ENCODE measurements at regions not wholly inside any gene's neighbourhood (a gene's known extent, or its start where the extent isn't known, plus 50 kb on each side); places are given as distances from the start of the nearest gene placed in this dataset.
"Not testable (repeated sequence)": the region's sequence is repeated elsewhere in the genome, so short reads cannot be mapped to it uniquely, and the experiment has no call there.

- Histone ChIP-seq H3K36me3 (ENCODE audit: control insufficient read depth in 1 of 2, insufficient read depth in 2 of 2, low read length in 1 of 2) (no peaks in the 10 kb centered on the region), H3K27me3 (ENCODE audit: control insufficient read depth in 1 of 2, insufficient read depth in 2 of 2, low read length in 1 of 2) (no peaks in the 10 kb centered on the region), H3K4me3 (ENCODE audit: low read length in 2 of 2) (no peak overlapping the region), H3K9me3 (ENCODE audit: control insufficient read depth, low read length) (no peaks in the 10 kb centered on the region), H3K27ac (ENCODE audit: low read depth in 1 of 2, low read length in 2 of 2) (no peak overlapping the region), H3K4me1 (ENCODE audit: control insufficient read depth in 1 of 2, insufficient read depth in 2 of 2, low read length in 2 of 2) (no peaks in the 10 kb centered on the region)
- no peak for ATAC-seq (ENCODE audit: low FRiP score)
- intact Hi-C loops (cut with DNase I), result no loop called here
- DNase-seq, result no peak
- 68 to 69% methylated on average over 3 of the region's 3 CpGs for WGBS, 2 donors
These were observed 1543.5 kb downstream of the GRIK2 start for GRCh38 chr6:102936959-102937358.

GRCh38 chr6:102928109-102928508, 1534.6 kb downstream of the GRIK2 start:
- WGBS, 2 donors, result 93 to 96% methylated on average over 3 of the region's 3 CpGs
- no peaks in the 10 kb centered on the region for H3K4me1 ChIP-seq (ENCODE audit: control insufficient read depth in 1 of 2, insufficient read depth in 2 of 2, low read length in 2 of 2)
- intact Hi-C loops (cut with DNase I), result no loop called here
- H3K4me3 ChIP-seq (ENCODE audit: low read length in 2 of 2), result no peak overlapping the region
- H3K27me3 ChIP-seq (ENCODE audit: control insufficient read depth in 1 of 2, insufficient read depth in 2 of 2, low read length in 1 of 2), result no peaks in the 10 kb centered on the region
- no peaks in the 10 kb centered on the region for H3K36me3 ChIP-seq (ENCODE audit: control insufficient read depth in 1 of 2, insufficient read depth in 2 of 2, low read length in 1 of 2)
- DNase-seq, result no peak
- no peaks in the 10 kb centered on the region for H3K9me3 ChIP-seq (ENCODE audit: control insufficient read depth, low read length)
- H3K27ac ChIP-seq (ENCODE audit: low read depth in 1 of 2, low read length in 2 of 2), result no peak overlapping the region
- no peak for ATAC-seq (ENCODE audit: low FRiP score)

GRCh38 chr6:102918161-102918560, 1524.7 kb downstream of the GRIK2 start:
- ATAC-seq (ENCODE audit: low FRiP score), result no peak
- DNase-seq, result no peak
- Histone ChIP-seq H3K27ac (ENCODE audit: low read depth in 1 of 2, low read length in 2 of 2) (no peak overlapping the region), H3K9me3 (ENCODE audit: control insufficient read depth, low read length) (no peaks in the 10 kb centered on the region), H3K27me3 (ENCODE audit: control insufficient read depth in 1 of 2, insufficient read depth in 2 of 2, low read length in 1 of 2) (no peaks in the 10 kb centered on the region), H3K4me3 (ENCODE audit: low read length in 2 of 2) (no peak overlapping the region), H3K36me3 (ENCODE audit: control insufficient read depth in 1 of 2, insufficient read depth in 2 of 2, low read length in 1 of 2) (no peaks in the 10 kb centered on the region), H3K4me1 (ENCODE audit: control insufficient read depth in 1 of 2, insufficient read depth in 2 of 2, low read length in 2 of 2) (no peaks in the 10 kb centered on the region)
- WGBS, 2 donors, result 53 to 59% methylated on average over 6 of the region's 6 CpGs
- intact Hi-C loops (cut with DNase I), result no loop called here

GRCh38 chr6:102911571-102911970, 1518.1 kb downstream of the GRIK2 start:
- Histone ChIP-seq H3K9me3 (ENCODE audit: control insufficient read depth, low read length) (no peaks in the 10 kb centered on the region), H3K27me3 (ENCODE audit: control insufficient read depth in 1 of 2, insufficient read depth in 2 of 2, low read length in 1 of 2) (no peaks in the 10 kb centered on the region), H3K27ac (ENCODE audit: low read depth in 1 of 2, low read length in 2 of 2) (no peak overlapping the region), H3K4me1 (ENCODE audit: control insufficient read depth in 1 of 2, insufficient read depth in 2 of 2, low read length in 2 of 2) (no peaks in the 10 kb centered on the region), H3K36me3 (ENCODE audit: control insufficient read depth in 1 of 2, insufficient read depth in 2 of 2, low read length in 1 of 2) (no peaks in the 10 kb centered on the region), H3K4me3 (ENCODE audit: low read length in 2 of 2) (no peak overlapping the region)
- DNase-seq (no peak), ATAC-seq (ENCODE audit: low FRiP score) (no peak)
- intact Hi-C loops (cut with DNase I), result no loop called here

GRCh38 chr6:102910701-102911139, 1517.2 kb downstream of the GRIK2 start:
- H3K4me3 ChIP-seq (ENCODE audit: low read length in 2 of 2); intact Hi-C loops (cut with DNase I); H3K27me3 ChIP-seq (ENCODE audit: control insufficient read depth in 1 of 2, insufficient read depth in 2 of 2, low read length in 1 of 2); H3K4me1 ChIP-seq (ENCODE audit: control insufficient read depth in 1 of 2, insufficient read depth in 2 of 2, low read length in 2 of 2); H3K9me3 ChIP-seq (ENCODE audit: control insufficient read depth, low read length); H3K36me3 ChIP-seq (ENCODE audit: control insufficient read depth in 1 of 2, insufficient read depth in 2 of 2, low read length in 1 of 2); H3K27ac ChIP-seq (ENCODE audit: low read depth in 1 of 2, low read length in 2 of 2); DNase-seq; ATAC-seq (ENCODE audit: low FRiP score): not testable (repeated sequence)
- 97 to 98% methylated on average over 38 of the region's 38 CpGs for WGBS, 2 donors

- DNase-seq (no peak), ATAC-seq (ENCODE audit: low FRiP score) (peak; percentile 38)
- no peak overlapping the region for H3K27ac ChIP-seq (ENCODE audit: low read depth in 1 of 2, low read length in 2 of 2)
- no peaks in the 10 kb centered on the region for H3K4me1 ChIP-seq (ENCODE audit: control insufficient read depth in 1 of 2, insufficient read depth in 2 of 2, low read length in 2 of 2)
- H3K9me3 ChIP-seq (ENCODE audit: control insufficient read depth, low read length), result no peaks in the 10 kb centered on the region
- 75 to 82% methylated on average over 6 of the region's 6 CpGs for WGBS, 2 donors
- H3K36me3 ChIP-seq (ENCODE audit: control insufficient read depth in 1 of 2, insufficient read depth in 2 of 2, low read length in 1 of 2), result no peaks in the 10 kb centered on the region
- H3K4me3 ChIP-seq (ENCODE audit: low read length in 2 of 2), result no peak overlapping the region
- H3K27me3 ChIP-seq (ENCODE audit: control insufficient read depth in 1 of 2, insufficient read depth in 2 of 2, low read length in 1 of 2), result no peaks in the 10 kb centered on the region
- intact Hi-C loops (cut with DNase I), result no loop called here
These were observed 1513.7 kb downstream of the GRIK2 start for GRCh38 chr6:102907181-102907580.

GRCh38 chr6:102902471-102902870, 1509.0 kb downstream of the GRIK2 start:
- no peak overlapping the region for H3K27ac ChIP-seq (ENCODE audit: low read depth in 1 of 2, low read length in 2 of 2)
- no peaks in the 10 kb centered on the region for H3K36me3 ChIP-seq (ENCODE audit: control insufficient read depth in 1 of 2, insufficient read depth in 2 of 2, low read length in 1 of 2)
- no peaks in the 10 kb centered on the region for H3K9me3 ChIP-seq (ENCODE audit: control insufficient read depth, low read length)
- intact Hi-C loops (cut with DNase I), result no loop called here
- no peaks in the 10 kb centered on the region for H3K4me1 ChIP-seq (ENCODE audit: control insufficient read depth in 1 of 2, insufficient read depth in 2 of 2, low read length in 2 of 2)
- WGBS, 2 donors, result 46 to 52% methylated on average over 1 of the region's 1 CpG
- DNase-seq (no peak), ATAC-seq (ENCODE audit: low FRiP score) (no peak)
- no peak overlapping the region for H3K4me3 ChIP-seq (ENCODE audit: low read length in 2 of 2)
- no peaks in the 10 kb centered on the region for H3K27me3 ChIP-seq (ENCODE audit: control insufficient read depth in 1 of 2, insufficient read depth in 2 of 2, low read length in 1 of 2)

- intact Hi-C loops (cut with DNase I), result no loop called here
- H3K4me1 ChIP-seq (ENCODE audit: control insufficient read depth in 1 of 2, insufficient read depth in 2 of 2, low read length in 2 of 2), result no peaks in the 10 kb centered on the region
- no peaks in the 10 kb centered on the region for H3K27me3 ChIP-seq (ENCODE audit: control insufficient read depth in 1 of 2, insufficient read depth in 2 of 2, low read length in 1 of 2)
- H3K9me3 ChIP-seq (ENCODE audit: control insufficient read depth, low read length), result no peaks in the 10 kb centered on the region
- DNase-seq, result no peak
- H3K27ac ChIP-seq (ENCODE audit: low read depth in 1 of 2, low read length in 2 of 2), result no peak overlapping the region
- WGBS, 2 donors, result 17 to 23% methylated on average over 4 of the region's 4 CpGs
- ATAC-seq (ENCODE audit: low FRiP score), result no peak
- no peak overlapping the region for H3K4me3 ChIP-seq (ENCODE audit: low read length in 2 of 2)
- no peaks in the 10 kb centered on the region for H3K36me3 ChIP-seq (ENCODE audit: control insufficient read depth in 1 of 2, insufficient read depth in 2 of 2, low read length in 1 of 2)
These were observed 1502.2 kb downstream of the GRIK2 start for GRCh38 chr6:102895683-102896082.

- no peaks in the 10 kb centered on the region for H3K27me3 ChIP-seq (ENCODE audit: control insufficient read depth in 1 of 2, insufficient read depth in 2 of 2, low read length in 1 of 2)
- ATAC-seq (ENCODE audit: low FRiP score) (no peak), DNase-seq (no peak)
- H3K36me3 ChIP-seq (ENCODE audit: control insufficient read depth in 1 of 2, insufficient read depth in 2 of 2, low read length in 1 of 2), result no peaks in the 10 kb centered on the region
- no peak overlapping the region for H3K4me3 ChIP-seq (ENCODE audit: low read length in 2 of 2)
- H3K27ac ChIP-seq (ENCODE audit: low read depth in 1 of 2, low read length in 2 of 2), result no peak overlapping the region
- WGBS, 2 donors, result 68 to 80% methylated on average over 2 of the region's 2 CpGs
- H3K9me3 ChIP-seq (ENCODE audit: control insufficient read depth, low read length), result no peaks in the 10 kb centered on the region
- intact Hi-C loops (cut with DNase I), result no loop called here
- H3K4me1 ChIP-seq (ENCODE audit: control insufficient read depth in 1 of 2, insufficient read depth in 2 of 2, low read length in 2 of 2), result no peaks in the 10 kb centered on the region
These were observed 1491.7 kb downstream of the GRIK2 start for GRCh38 chr6:102885165-102885564.
